ENCODE measurements at regions not wholly inside any gene's neighbourhood (a gene's known extent, or its start where the extent isn't known, plus 50 kb on each side); places are given as distances from the start of the nearest gene placed in this dataset.

DNA sequence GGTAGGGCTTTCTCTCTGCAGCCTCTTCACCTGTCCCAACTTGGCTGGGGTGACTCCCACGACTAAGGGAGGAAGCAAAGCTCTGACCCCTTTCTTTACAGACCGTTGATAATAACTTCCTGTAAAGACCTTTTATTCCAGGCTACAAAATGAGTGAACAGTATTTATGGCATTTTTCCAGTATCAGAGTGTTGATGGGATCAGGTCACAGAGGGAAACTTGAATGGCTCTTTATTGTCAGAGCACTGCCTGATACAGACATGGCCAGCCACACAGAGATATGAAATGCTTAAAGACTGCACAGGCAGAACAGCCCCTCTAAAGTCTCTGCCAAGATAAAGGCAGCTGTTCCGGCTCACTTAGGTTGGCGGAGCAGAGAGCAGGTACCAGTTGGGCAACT, 1033.9 kb upstream of the NR2F2 start:
- ChIA-PET CTCF (interaction anchor here (1.0 kb wide), 1 partner anchor 884 kb away, joined by 3 read pairs; no protein-coding TSS in a partner anchor), POLR2A (no interaction called here)
- Histone ChIP-seq H3K79me2 (ENCODE audit: insufficient read depth) (no peaks in the 10 kb centered on the region), H3K27me3 (ENCODE audit: insufficient read depth) (no peaks in the 10 kb centered on the region), H3F3A (replicated peaks; ENCODE audit: insufficient read depth) (no peaks in the 10 kb centered on the region), H3K4me2 (no peak overlapping the region), H3K4me1 (ENCODE audit: control insufficient read depth in 1 of 2, insufficient read depth in 2 of 2, low read depth in 1 of 2, low read length in 1 of 2) (no peaks in the 10 kb centered on the region; a peak in 1 of 4 replicates), H3K9me3 (no peaks in the 10 kb centered on the region), H3K27ac (ENCODE audit: low read depth in 2 of 2, low read length in 1 of 2) (no peak overlapping the region), H3K9ac (no peak overlapping the region), H3K9me2 (no peaks in the 10 kb centered on the region), H3K36me3 (replicated peaks in 1 of 2; ENCODE audit: control insufficient read depth in 1 of 2, insufficient read depth in 2 of 2, low read length in 1 of 2) (no peaks in the 10 kb centered on the region), H3K4me3 (ENCODE audit: low read depth in 2 of 2, low read length in 1 of 2) (no peak overlapping the region), H2AFZ (ENCODE audit: low read depth) (no peak overlapping the region), H4K20me1 (ENCODE audit: insufficient read depth) (no peaks in the 10 kb centered on the region)
- TF ChIP-seq NFIC (IDR thresholded peaks at IDR 0.05; ENCODE audit: borderline replicate concordance) (no peak), PBX3 (IDR thresholded peaks at IDR 0.05) (no peak), MXI1 (IDR thresholded peaks at IDR 0.05; ENCODE audit: low read depth, low read length) (no peak), TEAD4 (IDR thresholded peaks at IDR 0.05; ENCODE audit: borderline replicate concordance, insufficient read depth) (no peak), POLR2AphosphoS5 (IDR thresholded peaks at IDR 0.05; ENCODE audit: low read depth, low read length) (no peak), EP300 (IDR thresholded peaks at IDR 0.05; ENCODE audit: borderline replicate concordance in 1 of 2, low read depth in 1 of 2, low read length in 1 of 2) (no peak)
- TF ChIP-seq, protein P1, sequence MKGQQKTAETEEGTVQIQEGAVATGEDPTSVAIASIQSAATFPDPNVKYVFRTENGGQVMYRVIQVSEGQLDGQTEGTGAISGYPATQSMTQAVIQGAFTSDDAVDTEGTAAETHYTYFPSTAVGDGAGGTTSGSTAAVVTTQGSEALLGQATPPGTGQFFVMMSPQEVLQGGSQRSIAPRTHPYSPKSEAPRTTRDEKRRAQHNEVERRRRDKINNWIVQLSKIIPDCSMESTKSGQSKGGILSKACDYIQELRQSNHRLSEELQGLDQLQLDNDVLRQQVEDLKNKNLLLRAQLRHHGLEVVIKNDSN (IDR thresholded peaks at IDR 0.05; ENCODE audit: borderline replicate concordance, low read depth), result no peak
- DNase-seq, result no peak
- WGBS (ENCODE audit: low lambda C conversion rate), result 37% methylated on average over 4 of the region's 4 CpGs

DNA sequence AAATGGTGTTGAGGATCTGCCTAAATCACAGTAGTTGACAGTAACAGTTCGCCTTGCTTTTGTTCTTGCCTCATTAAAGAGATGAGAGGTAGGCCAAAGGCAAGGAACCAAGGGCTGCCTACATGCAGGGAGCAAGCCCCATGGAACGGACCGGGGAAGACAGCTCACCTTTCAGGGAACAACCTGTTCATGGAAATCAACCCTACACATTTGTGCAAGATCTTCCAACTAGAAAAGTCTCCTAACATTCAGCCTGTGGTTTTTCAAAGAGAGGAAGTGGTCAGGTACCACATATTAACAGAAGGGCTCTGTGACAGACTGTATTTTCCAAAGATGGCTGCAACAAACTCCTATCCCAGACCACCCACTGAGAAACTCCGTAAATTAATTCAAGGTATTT, 1031.8 kb upstream of the NR2F2 start:
- POLR2A ChIA-PET, result no interaction called here
- CTCF ChIA-PET, result no interaction called here
- H3K9me3 ChIP-seq, result no peaks in the 10 kb centered on the region
- no peaks in the 10 kb centered on the region for H3K36me3 ChIP-seq (replicated peaks in 1 of 2; ENCODE audit: control insufficient read depth in 1 of 2, insufficient read depth in 2 of 2, low read length in 1 of 2)
- H3K79me2 ChIP-seq (ENCODE audit: insufficient read depth), result no peaks in the 10 kb centered on the region
- no peak overlapping the region for H3K4me3 ChIP-seq (ENCODE audit: low read depth in 2 of 2, low read length in 1 of 2)
- no peak overlapping the region for H3K4me2 ChIP-seq
- no peaks in the 10 kb centered on the region for H3F3A ChIP-seq (replicated peaks; ENCODE audit: insufficient read depth)
- no peaks in the 10 kb centered on the region for H3K9me2 ChIP-seq
- H2AFZ ChIP-seq (ENCODE audit: low read depth), result no peak overlapping the region
- H3K4me1 ChIP-seq (ENCODE audit: control insufficient read depth in 1 of 2, insufficient read depth in 2 of 2, low read depth in 1 of 2, low read length in 1 of 2), result no peaks in the 10 kb centered on the region; a peak in 1 of 4 replicates
- no peak overlapping the region for H3K9ac ChIP-seq
- H4K20me1 ChIP-seq (ENCODE audit: insufficient read depth), result no peaks in the 10 kb centered on the region
- DNase-seq, result no peak
- H3K27me3 ChIP-seq (ENCODE audit: insufficient read depth), result no peaks in the 10 kb centered on the region
- WGBS (ENCODE audit: low lambda C conversion rate), result 19% methylated on average over 3 of the region's 4 CpGs
- H3K27ac ChIP-seq (ENCODE audit: low read depth in 2 of 2, low read length in 1 of 2), result no peak overlapping the region
- TF ChIP-seq POLR2AphosphoS5 (IDR thresholded peaks at IDR 0.05; ENCODE audit: low read depth, low read length), result no peak
- TF ChIP-seq CTCF (IDR thresholded peaks at IDR 0.05), result no peak
- no peak for TF ChIP-seq FOXM1 (IDR thresholded peaks at IDR 0.05; ENCODE audit: low read depth)
- no peak for TF ChIP-seq PBX3 (IDR thresholded peaks at IDR 0.05)
- no peak for TF ChIP-seq TAF1 (IDR thresholded peaks at IDR 0.05; ENCODE audit: borderline replicate concordance, low read depth, low read length)
- no peak for TF ChIP-seq GABPA (IDR thresholded peaks at IDR 0.05; ENCODE audit: low read depth)
- no peak for TF ChIP-seq TCF12 (IDR thresholded peaks at IDR 0.05)
- TF ChIP-seq SIN3A (IDR thresholded peaks at IDR 0.05; ENCODE audit: borderline replicate concordance, low read depth, low read length), result no peak
- TF ChIP-seq, protein P2, sequence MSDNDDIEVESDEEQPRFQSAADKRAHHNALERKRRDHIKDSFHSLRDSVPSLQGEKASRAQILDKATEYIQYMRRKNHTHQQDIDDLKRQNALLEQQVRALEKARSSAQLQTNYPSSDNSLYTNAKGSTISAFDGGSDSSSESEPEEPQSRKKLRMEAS (IDR thresholded peaks at IDR 0.05; ENCODE audit: low read depth), result no peak
- TF ChIP-seq NFIC (IDR thresholded peaks at IDR 0.05; ENCODE audit: borderline replicate concordance), result no peak
- TF ChIP-seq REST (IDR thresholded peaks at IDR 0.05; ENCODE audit: low read depth, low read length), result no peak
- TF ChIP-seq FOXJ3 (CRISPR knock-in tag; IDR thresholded peaks at IDR 0.05), result no peak
- TF ChIP-seq EP300 (IDR thresholded peaks at IDR 0.05; ENCODE audit: borderline replicate concordance in 1 of 2, low read depth in 1 of 2, low read length in 1 of 2), result no peak
- TF ChIP-seq RAD21 (IDR thresholded peaks at IDR 0.05; ENCODE audit: low read length), result no peak
